Right atrium auricular region (tissue), 2 donors: ENCODE measurements at regions not wholly inside any gene's neighbourhood (a gene's known extent, or its start where the extent isn't known, plus 50 kb on each side); places are given as distances from the start of the nearest gene placed in this dataset.

Experiments
- DNase-seq: peaks from one replicate; pipeline ENCODE4 v3.0.0-alpha.2; 2019; ENCODE audit warnings: low spot score
- H3K27ac ChIP-seq, 2 donors: fragments of 200-600 bp; sonication (generic); 1 replicate in 1 of 2; 2 replicates in 1 of 2; pipeline ENCODE4 v1.5.1; 2016 to 2019
- H3K27me3 ChIP-seq, 2 donors: fragments of 200-600 bp; sonication (generic); one replicate each; pipeline versions ENCODE4 v1.5.1 to v1.6.0; 2017 to 2019
- H3K36me3 ChIP-seq: fragments of 200-600 bp; sonication (generic); one replicate; pipeline ENCODE4 v1.5.1; 2016
- H3K4me1 ChIP-seq, 2 donors: fragments of 200-600 bp; sonication (generic); one replicate each; pipeline versions ENCODE4 v1.5.1 to v1.6.0; 2017 to 2019
- H3K4me3 ChIP-seq, 2 donors: fragments of 200-600 bp; sonication (generic); 1 replicate in 1 of 2; 2 replicates in 1 of 2; pipeline ENCODE4 v1.5.1; 2017 to 2019; ENCODE audit warnings: mild to moderate bottlenecking in 1 of 2, moderate library complexity in 1 of 2
- H3K9me3 ChIP-seq, 2 donors: fragments of 200-600 bp; sonication (generic); one replicate each; pipeline ENCODE4 v1.5.1; 2019
- CTCF ChIP-seq, 2 donors: fragments of 200-600 bp; sonication (generic); IDR thresholded peaks; one replicate each; pipeline ENCODE4 v1.5.1; 2019; ENCODE audit warnings: antibody characterized with exemption in 2 of 2

GRCh38 chrX:127037159-127037558, 217.6 kb downstream of the PRR32 start:
- TF ChIP-seq CTCF (IDR thresholded peaks at IDR 0.05): no peak
- no peak overlapping the region for H3K27ac ChIP-seq
- H3K27me3 ChIP-seq: no peaks in the 10 kb centered on the region
- H3K36me3 ChIP-seq: no peaks in the 10 kb centered on the region
- H3K9me3 ChIP-seq: no peaks in the 10 kb centered on the region
- H3K4me3 ChIP-seq: no peak overlapping the region
- no peak for DNase-seq
- no peaks in the 10 kb centered on the region for H3K4me1 ChIP-seq

GRCh38 chrX:127038065-127038464, 218.5 kb downstream of the PRR32 start:
- no peak overlapping the region for H3K4me3 ChIP-seq
- H3K9me3 ChIP-seq: no peaks in the 10 kb centered on the region
- no peaks in the 10 kb centered on the region for H3K4me1 ChIP-seq
- H3K36me3 ChIP-seq: no peaks in the 10 kb centered on the region
- H3K27me3 ChIP-seq: no peaks in the 10 kb centered on the region
- no peak for DNase-seq
- TF ChIP-seq CTCF (IDR thresholded peaks at IDR 0.05): peak in 1 of 2 donors; percentile 53
- no peak overlapping the region for H3K27ac ChIP-seq

GRCh38 chrX:127057891-127058619, 238.5 kb downstream of the PRR32 start:
- Histone ChIP-seq H3K4me1 (no peaks in the 10 kb centered on the region), H3K36me3 (no peaks in the 10 kb centered on the region), H3K4me3 (no peak overlapping the region), H3K27me3 (no peaks in the 10 kb centered on the region), H3K27ac (peak overlapping the region in 1 of 2 donors; percentile 72), H3K9me3 (no peaks in the 10 kb centered on the region)
- no peak for TF ChIP-seq CTCF (IDR thresholded peaks at IDR 0.05)
- no peak for DNase-seq

GRCh38 chrX:127085939-127086338, 266.4 kb downstream of the PRR32 start:
- no peak for TF ChIP-seq CTCF (IDR thresholded peaks at IDR 0.05)
- no peaks in the 10 kb centered on the region for H3K4me1 ChIP-seq
- no peaks in the 10 kb centered on the region for H3K27me3 ChIP-seq
- H3K27ac ChIP-seq: no peak overlapping the region
- no peaks in the 10 kb centered on the region for H3K9me3 ChIP-seq
- no peaks in the 10 kb centered on the region for H3K36me3 ChIP-seq
- DNase-seq: no peak
- no peak overlapping the region for H3K4me3 ChIP-seq

- no peaks in the 10 kb centered on the region for H3K36me3 ChIP-seq
- no peaks in the 10 kb centered on the region for H3K4me1 ChIP-seq
- no peak for DNase-seq
- H3K27me3 ChIP-seq: no peaks in the 10 kb centered on the region
- no peak overlapping the region for H3K27ac ChIP-seq
- TF ChIP-seq CTCF (IDR thresholded peaks at IDR 0.05): no peak
- no peak overlapping the region for H3K4me3 ChIP-seq
- peaks cover 6 to 16% of the 10 kb centered on the region in 2 donors for H3K9me3 ChIP-seq
Observed at GRCh38 chrX:127112726-127113125, 293.2 kb downstream of the PRR32 start.

GRCh38 chrX:127124871-127125270, 305.3 kb downstream of the PRR32 start:
- no peak for TF ChIP-seq CTCF (IDR thresholded peaks at IDR 0.05)
- DNase-seq: no peak
- H3K9me3 ChIP-seq: no peaks in the 10 kb centered on the region
- no peaks in the 10 kb centered on the region for H3K27me3 ChIP-seq
- H3K4me1 ChIP-seq: no peaks in the 10 kb centered on the region
- no peaks in the 10 kb centered on the region for H3K36me3 ChIP-seq
- no peak overlapping the region for H3K4me3 ChIP-seq
- H3K27ac ChIP-seq: no peak overlapping the region
